C1 segment of cervical spinal cord (tissue), 14 donors: ENCODE measurements at regions not wholly inside any gene's neighbourhood (a gene's known extent, or its start where the extent isn't known, plus 50 kb on each side); places are given as distances from the start of the nearest gene placed in this dataset.
"Not testable (repeated sequence)": the region's sequence is repeated elsewhere in the genome, so short reads cannot be mapped to it uniquely, and the experiment has no call there.

Experiments
- DNase-seq, 14 donors: peaks; one replicate each; lab custom pipeline; 2025; lab: John Stamatoyannopoulos, UW

DNA sequence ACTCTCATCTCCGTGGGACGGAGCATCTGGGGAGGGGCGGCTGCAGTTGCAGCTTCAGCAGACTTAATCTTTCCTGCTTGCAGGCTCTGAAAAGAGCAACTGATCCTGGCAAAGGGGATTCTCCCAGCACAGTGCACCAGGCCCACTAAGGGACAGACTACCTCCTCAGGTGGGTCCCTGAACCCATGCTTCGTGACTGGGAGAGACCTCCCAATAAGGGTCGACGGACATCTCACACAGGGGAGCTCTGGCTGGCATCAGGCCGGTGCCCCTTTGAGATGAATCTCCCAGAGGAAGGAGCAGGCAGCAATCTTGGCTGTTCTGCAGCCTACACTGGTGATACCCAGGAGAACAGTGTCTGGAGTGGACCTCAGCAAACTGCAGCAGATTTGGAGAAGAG is 303.3 kb upstream of the FGF16 start:
- no peak for DNase-seq

DNA sequence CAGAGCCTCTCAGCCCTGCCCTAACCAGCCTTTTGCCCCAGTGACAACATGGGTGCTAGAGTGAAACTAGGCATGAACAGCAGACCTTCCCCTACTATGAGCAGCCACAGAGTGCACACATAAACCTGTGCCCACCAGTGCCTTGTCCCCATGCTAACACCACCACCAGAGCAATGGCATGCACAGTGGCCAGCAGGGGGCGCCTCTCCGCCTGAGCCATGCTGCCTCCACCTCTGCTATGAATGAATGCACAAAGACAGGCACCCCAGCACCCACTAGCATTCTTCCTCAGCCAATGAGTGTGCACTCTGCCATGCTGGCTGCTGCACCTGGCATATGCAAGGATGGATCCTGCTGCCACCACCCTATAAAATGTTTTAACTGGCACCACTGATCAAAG is 286.9 kb upstream of the FGF16 start:
- no peak for DNase-seq

DNA sequence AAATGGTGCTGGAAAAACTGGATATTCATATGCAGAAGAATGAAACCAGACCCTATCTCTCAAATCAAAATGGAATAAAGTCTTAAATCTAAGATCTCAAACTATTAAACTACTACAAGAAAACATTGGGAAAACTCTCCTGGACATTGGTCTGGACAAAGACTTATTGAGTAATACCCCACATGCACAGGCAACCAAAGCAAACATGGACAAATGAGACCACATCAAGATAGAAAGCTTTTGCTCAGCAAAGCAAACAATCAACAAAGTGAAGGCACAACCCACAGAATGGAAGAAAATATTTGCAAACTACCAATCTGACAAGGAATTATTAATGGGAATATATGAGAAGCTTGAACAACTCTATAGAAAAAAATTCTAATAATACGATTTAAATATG is 284.4 kb upstream of the FGF16 start:
- no peak for DNase-seq

DNA sequence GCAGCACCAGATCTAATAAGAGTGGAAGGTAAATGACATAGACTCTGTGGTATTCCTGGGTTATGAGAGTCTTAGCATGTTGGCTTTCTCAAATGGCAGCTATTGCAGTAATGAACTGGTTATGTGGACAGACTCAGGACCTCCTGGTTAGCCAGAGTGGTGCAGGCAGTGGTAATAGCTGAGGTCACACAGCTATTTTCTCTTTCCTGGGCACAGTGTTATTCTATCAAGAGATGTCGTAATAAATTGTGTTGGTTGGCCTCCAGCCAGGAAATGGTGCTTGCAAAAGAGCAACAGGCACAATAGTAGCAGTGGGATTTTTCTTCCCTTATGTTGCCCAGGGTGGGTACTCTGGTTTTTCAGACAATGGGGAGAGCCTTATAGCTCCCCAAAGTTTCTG is 279.2 kb upstream of the FGF16 start:
- no peak for DNase-seq

DNA sequence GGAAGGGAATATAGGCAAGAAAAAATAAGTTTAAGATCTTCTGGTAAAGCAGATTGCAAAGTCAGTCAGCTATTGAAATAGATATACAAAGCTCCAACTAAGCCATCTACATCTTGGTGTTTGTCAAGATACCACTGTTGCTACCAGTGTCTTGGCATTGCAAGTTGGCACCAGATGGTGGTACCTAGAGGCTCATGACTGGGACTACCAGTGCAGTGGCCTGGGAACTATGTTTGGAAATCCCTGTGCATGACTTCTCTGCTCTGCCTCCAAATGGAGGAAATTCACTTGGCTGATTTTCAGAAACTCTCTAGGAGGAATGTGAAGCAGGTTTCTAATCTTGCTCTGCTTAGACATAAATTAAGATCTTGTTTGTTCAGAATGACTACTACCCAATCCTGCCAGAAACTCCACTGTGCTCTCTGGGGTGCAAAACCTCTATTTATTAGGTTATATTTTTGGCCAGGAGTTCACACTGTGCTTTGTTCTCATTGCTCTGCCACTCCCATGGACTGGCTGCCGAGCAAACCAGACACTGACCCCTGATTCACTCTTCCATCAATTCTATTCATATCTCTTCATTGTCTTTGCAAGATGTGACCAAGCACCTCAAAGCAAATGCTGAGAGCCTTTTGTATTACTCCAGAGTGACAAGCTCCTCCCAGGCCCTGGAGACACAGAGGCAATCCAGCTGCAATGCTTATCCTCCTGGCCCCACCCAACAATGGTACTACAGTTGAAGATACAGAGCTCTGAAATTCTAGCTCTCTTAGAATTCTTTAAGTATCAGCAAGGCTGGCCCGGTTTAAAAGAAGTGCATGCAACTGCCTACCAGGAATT is 272.3 kb upstream of the FGF16 start:
- no peak for DNase-seq

DNA sequence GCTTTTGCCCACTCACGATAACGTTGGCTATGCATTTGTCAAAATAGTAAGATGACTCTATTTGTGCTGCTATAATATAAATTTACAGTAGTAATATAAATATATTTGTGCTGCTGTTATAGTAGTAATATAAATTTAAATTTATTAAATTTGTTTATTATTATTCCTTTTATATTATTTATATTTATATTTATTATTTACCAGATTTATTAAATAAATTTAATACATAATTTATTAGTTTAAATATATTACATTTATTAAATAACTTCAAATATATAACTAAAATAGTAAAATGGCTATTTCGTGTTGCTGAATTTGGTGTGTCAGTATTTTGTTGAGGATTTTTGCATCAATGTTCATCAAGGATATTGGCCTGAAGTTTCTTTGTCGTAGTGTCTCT is 246.5 kb upstream of the FGF16 start:
- no peak for DNase-seq

DNA sequence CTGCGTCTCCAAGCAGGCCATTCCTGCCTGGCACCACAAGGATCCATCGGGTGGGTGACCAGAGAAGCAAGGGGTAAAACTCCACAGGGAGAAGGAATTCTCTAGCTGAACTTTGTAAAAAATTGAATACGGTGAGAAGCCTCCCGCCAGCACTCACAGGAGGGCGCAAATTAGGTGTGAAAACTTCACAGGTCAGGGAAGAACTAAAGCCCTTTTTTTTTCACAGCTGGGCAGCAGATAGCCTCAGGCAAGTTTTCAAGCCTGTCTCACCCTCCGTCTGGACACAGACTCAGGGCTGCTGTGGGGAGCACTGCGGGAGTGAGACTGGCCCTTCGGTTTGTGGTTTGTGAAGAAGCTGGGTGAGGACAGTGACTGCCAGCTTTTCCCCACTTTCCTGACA is 224.1 kb upstream of the FGF16 start:
- no peak for DNase-seq

DNA sequence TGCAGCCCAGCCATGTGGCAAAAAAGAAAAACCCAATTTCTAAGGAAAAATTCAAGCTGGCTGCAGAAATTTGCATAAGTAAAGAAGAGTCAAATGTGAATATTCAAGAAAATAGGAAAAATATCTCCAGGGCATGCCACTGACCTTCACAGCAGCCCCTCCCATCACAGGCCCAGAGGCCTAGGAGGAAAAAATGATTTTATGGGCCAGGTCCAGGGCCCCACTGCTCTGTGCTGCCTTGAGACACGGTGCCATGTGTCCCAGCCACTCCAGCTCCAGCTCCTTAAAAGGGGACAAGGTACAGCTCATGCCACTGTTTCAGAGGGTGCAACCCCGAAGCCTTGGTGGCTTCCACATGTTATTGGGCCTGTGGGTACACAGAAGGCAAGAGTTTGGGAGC is 182.7 kb upstream of the FGF16 start:
- no peak for DNase-seq

DNA sequence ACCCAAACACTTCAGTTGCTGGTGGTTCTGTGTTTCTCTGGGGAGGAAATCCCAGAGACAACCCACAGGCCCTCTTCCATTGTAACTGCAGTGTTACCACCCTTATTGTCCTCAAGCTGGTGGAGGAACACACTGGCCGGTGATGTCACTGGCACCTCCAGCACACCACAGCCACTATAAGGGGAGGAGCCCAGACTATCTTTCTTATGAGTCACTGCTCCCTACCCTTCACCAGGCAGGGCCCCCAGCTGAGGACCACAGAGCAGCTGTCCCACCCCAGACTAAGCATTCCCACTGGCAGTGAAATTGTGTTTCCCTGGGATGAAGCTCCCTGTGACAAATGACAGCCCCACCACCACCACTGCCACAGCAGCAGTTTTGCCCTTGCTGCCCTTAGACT is 171.8 kb upstream of the FGF16 start:
- no peak for DNase-seq

DNA sequence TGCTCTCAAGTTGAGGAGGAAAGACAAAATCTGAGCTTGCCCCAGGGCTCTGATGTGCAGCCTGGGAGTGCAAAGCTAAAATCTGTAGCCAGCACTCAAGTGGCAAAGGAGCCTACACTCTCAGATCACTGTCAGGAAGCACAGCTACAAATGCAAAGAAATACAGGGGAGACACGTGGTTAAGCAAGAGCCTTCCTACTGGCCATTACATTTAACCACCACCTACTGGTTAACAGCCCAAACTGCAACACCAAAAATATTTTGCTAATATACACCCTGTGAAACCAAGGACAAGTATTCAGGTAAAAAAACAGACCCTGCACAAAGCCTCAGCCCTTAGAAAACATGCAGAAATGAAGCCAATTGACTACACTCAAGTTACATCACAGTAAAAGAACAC is 170.4 kb upstream of the FGF16 start:
- no peak for DNase-seq

DNA sequence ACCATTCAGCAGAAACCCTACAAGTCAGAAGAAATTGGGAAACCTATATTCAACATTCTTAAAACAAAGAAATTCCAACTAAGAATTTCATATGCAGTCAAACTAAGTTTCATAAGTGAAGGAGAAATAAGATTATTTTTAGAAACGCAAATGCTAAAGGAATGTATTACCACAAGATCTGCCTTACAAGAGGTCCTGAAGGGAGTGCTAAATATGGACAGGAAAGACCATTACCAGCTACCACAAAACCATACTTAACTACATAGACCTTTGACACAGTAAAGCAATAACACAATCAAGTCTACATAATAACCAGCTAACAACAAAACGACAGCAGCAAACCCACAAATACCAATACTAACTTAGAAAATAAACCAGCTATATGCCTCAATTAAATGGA is 169.3 kb upstream of the FGF16 start:
- no peak for DNase-seq

DNA sequence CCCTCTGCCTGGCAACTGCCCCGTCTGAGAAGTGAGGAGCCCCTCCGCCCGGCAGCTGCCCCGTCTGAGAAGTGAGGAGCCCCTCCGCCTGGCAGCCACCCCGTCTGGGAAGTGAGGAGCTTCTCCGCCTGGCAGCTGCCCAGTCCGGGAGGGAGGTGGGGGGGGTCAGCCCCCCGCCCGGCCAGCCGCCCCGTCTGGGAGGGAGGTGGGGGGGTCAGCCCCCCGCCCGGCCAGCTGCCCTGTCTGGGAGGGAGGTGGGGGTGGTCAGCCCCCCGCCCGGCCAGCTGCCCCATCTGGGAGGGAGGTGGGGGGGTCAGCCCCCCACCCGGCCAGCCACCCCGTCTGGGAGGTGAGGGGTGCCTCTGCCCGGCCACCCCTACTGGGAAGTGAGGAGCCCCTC is 167.8 kb upstream of the FGF16 start:
- not testable (repeated sequence) for DNase-seq

DNA sequence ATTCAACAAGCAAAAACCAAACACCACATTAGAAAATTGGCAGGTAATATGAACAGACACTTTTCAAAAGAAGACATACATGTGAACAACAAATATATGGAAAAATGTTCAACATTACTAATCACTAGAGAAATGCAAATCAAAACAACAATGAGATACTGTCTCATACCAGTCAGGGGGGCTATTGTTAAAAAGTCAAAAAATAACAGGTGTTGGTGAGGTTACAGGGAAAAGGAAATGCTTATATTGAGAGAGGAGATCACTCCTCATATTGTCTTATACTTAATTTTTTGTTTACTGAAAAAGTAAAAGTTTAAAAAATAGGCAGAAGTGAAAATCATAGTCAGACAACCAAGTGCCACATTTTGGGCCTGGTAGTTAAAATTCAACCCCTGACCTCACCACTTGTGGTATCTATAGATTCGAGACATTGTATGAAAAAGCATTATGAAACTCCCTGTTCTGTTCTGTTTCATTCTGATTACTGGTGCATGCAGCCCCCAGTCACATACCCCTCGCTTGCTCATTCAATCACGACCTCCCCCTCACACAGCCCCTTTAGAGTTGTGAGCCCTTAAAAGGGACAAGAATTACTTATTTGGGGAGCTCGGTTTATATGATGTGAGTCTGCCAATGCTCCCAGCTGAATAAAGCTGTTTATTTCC is 153.7 kb upstream of the FGF16 start:
- no peak for DNase-seq

DNA sequence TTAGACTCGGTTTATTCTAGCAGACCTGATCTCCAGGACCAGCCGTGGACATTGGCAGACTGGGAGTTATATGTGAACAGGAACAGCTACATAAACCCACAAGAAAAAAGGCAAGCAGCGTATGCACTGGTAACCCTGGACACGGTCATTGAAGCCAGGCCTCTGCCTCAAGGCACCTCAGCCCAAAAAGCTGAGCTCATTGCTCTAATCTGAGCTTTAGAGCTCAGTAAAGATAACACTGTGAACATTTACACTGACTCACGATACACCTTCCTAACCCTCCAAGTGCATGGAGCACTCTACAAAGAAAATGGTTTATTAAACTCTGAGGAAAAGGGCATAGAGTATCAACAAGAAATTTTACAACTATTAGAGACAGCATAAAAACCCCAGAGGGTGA is 148.9 kb upstream of the FGF16 start:
- DNase-seq: no peak

DNA sequence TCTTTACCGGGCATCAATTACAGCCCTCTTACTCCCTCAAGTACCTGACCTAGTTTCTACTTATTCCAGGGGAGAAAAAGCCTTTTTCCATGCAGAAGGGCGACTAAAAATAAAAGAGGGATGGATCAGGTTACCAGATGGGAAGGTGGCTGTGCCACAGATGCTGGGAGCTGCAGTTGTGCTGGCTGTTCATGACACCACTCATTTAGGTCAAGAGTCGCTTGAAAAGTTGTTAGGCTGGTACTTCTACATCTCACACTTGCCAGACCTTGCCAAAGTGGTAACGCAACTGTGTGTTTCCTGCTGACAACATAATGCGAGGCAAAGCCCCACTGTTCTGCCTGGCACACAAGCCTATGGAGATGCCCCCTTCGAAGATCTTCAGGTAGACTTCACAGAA is 148.4 kb upstream of the FGF16 start:
- DNase-seq: no peak

DNA sequence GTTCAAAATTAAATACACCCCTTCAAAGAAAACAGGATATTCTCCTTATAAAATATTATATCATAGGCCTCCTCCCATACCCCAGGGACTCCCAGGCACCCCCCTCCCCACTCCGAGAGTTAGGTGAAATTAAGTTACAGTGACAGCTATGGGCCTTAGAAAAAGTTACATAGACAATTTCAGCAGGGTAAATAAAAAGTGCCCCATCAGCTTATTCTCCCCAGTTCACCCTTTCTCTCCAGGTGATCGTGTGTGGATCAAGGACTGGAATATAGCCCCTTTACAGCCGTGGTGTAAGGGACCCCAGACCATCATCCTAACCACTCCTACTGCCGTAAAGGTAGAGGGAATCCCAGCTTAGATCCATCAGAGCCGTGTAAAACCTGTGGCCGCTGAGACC is 147.6 kb upstream of the FGF16 start:
- DNase-seq: no peak

DNA sequence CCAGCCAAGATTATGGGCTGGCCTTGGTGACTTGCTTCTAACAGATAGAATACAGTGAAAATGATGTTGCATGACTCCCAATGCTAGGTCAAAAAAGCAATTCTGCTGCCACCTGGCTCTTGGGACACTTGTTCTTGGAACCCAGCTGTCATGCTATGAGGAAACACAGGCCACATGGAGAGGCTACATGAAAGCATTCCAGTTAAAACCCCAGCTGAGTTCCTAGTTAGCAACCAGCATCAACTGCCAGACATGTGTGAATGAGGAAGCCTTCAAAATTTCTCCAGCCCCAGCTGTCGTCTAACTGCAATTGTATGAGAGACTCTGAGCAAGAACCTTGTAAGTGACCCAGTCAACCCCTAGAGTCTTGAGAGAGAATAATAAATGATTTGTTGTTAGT is 105.2 kb upstream of the FGF16 start:
- DNase-seq: no peak

DNA sequence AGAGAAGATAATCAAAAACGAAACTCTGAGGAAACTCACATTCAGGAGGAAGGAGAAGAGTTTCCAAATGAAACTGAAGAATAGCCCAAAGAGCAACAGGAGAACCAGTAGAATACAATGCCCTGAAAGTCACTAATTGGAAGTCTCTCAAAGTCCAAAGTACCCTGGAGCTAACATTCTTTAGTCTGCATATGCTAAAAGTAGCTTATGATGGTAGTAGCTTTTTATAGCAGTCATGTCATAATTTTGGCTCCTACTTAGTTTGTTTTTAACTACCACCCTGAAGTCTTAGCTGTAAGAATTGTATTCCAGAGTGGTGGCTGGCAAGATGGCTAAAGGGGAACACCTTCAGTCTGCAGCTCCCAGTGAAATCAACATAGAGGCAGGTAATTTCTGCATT is 100.3 kb upstream of the FGF16 start:
- DNase-seq: no peak

DNA sequence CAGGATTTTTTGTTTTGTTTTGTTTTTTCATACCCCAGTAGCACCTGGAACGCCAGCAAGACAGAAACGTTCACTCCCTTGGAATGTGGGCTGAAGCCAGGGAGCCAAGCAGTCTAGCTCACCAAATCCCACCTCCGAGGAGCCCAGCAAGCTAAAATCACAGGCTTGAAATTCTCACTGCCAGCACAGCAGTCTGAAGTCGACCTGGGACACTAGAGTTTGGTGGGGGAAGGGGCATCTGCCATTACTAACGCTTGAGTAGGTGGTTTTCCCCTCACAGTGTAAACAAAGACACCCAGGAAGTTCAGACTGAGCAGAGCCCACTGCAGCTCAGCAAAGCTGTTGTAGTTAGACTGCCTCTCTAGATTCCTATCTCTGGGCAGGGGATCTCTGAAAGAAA is 99.6 kb upstream of the FGF16 start:
- no peak for DNase-seq

DNA sequence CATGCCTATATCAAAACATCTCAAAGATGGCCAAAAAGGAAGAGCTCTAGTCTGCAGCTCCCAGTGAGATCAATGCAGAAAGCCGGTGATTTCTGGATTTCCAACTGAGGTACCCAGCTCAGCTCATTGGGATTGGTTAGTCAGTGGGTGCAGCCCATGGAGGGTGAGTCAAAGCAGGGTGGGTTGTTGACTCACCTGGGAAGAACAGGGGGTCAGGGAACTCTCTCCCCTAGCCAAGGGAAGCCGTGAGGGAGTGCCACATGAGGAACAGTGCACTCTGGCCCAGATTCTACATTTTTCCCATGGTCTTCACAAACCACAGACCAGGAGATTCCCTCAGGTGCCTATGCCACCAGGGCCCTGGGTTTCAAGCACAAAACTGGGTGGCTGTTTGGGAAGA is 57.3 kb upstream of the FGF16 start:
- no peak for DNase-seq

DNA sequence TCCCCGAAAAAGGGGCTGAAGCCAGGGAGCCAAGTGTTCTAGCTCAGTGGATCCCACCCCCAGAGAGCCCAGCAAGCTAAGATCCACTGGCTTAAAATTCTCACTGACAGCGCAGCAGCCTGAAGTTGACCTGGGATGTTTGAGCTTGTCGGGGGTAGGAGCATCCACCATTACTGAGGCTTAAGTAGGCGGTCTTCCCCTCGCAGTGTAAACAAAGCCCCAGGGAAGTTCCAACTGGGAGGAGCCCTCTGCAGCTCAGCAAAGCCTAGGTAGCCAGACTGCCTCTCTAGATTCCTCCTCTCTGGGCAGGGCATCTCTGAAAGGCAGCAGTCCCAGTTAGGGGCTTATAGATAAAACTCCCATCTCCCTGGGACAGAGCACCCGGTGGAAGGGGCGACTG is 56.8 kb upstream of the FGF16 start:
- DNase-seq: not testable (repeated sequence)

DNA sequence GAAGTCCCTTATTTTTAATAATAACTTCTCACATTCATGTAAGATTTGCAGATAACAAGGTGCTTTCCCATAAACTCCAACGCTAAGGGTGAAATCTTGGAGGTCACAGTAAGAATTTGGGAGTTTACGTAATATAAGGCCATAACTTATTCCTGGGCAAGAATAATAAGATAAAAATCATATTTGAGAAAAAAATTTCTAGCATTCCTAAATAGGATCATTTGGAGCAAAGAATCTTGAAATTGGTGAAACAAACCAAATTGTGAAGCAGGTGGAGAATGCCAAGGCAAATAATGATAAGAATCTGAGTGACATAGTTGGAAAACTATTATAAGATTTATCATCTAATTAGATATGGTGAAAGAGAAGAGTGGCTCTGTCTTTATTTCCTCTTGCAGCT is 50.4 kb upstream of the FGF16 start:
- DNase-seq: no peak
